ENCODE measurements at regions not wholly inside any gene's neighbourhood (a gene's known extent, or its start where the extent isn't known, plus 50 kb on each side); places are given as distances from the start of the nearest gene placed in this dataset.

DNA sequence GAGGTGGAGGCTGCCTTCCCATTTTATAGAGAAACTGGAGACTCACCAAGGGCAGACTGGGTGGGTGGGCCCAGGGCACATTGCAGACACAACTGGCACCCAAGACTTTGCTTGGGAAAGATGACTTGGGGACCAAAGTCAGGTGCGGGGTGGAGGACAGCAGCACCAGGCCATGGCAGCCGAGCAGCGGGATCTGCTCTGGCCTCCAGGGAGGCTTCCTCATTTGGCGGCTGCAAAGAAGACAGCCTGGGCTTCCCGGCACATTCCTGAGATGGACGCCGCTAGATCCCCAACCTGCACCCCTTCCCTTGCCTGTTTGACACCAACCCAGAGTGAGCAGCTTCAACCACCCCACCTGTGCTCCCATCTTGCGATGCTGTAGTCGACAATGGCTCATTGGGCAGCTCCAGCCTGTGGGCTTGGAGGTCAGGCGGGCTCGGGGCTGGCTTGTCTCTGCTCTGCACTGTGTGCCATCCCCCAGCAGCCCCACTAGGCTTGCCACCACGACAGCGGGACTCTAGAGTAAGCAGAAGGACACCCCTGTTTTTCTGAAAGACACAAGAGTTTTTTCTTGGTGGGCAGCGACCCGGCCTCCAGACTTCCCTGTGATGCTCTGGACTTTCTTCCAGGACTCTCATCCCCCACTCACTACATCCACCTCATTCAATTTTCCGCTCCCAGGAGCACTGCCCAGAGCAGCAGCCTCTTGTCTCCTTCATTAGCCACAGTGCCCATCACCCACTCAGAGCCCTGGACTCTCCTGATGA is 184.9 kb upstream of the CST7 start:
- no peak for DNase-seq

GRCh38 chr20:24764794-24765202 is 184.3 kb upstream of the CST7 start:
- peak; percentile 71 for DNase-seq

DNA sequence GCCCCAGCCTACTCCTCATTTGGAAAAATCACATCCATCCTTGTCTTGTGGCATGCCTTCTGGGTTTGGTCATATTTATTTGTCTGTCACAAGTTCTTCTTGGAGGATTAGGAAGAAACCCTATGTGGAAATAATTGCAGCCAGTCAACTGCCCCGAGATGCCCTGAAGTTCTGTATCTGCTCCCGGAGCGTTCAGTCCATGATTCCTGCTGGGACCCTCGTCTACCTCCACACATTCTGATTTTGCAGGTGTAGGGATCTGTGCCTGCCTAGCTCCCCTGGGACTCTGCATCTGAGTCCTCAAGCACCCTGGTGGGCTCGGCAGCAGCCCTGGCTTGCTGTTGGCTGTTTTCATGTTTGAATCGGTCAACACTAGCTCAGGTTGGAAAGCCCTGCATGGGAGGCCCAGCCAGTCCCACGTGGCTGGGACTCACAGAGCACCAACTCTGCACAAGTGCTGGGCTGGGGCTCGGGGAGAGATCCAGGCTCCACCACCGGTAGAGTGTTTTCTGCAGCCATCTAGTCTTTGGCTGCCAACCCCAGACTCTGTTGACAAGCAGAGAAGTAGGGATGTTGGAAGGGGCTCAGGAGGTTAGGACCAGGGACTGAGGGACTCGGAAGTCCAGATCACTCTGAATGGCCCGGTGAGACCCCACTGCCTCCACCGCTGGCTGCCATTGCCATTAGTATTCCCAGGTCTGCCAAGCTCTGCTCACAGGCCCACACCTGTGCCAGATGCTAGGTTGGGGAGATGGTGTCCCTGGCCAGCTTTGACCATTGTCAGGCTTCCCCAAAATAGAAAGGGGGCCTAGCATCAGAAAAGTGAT is 183.5 kb upstream of the CST7 start:
- DNase-seq = no peak

DNA sequence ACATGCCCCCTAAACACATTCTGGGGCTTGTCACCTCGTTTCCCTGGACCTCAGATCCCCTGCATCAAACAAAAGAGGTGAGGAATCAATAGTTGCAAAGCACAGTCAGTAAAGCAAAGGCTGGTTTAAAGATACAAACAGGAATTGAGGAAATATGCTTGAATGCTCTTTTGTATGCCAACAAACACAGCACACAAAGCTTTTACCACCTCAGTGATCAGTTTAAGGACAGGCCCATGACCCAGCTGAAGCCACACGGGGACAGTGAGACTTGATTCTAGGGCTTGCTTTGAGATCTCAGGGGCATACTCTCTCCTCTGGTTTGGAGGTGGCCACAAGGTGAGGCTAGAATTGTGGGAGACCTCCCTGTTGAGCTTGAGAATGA is 182.9 kb upstream of the CST7 start:
- no peak for DNase-seq

GRCh38 chr20:24766826-24767622 is 182.0 kb upstream of the CST7 start:
- no peak for DNase-seq

DNA sequence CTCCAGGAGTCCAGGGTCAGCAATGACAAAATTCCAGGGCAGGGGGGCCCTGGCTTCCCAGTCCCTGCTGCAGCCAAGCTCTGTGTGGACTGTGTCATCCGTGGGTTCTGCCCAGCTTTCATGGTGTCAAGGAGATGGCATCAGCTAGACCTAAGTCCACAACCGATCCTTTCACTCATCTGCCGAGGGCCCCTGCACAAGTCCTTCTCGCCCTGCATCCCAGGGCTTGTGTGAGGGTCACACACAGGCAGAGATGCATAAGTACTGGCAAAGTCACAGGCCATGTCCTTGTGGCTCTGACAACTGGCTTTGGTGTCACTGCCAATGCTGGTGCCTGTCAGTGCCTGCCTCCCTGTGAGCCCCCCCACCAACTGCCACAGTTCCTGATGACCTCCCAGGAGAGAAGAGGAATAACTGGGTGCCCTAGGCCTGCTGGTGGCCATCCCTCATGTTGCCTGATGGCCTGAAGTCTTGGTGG is 181.4 kb upstream of the CST7 start:
- DNase-seq = no peak

DNA sequence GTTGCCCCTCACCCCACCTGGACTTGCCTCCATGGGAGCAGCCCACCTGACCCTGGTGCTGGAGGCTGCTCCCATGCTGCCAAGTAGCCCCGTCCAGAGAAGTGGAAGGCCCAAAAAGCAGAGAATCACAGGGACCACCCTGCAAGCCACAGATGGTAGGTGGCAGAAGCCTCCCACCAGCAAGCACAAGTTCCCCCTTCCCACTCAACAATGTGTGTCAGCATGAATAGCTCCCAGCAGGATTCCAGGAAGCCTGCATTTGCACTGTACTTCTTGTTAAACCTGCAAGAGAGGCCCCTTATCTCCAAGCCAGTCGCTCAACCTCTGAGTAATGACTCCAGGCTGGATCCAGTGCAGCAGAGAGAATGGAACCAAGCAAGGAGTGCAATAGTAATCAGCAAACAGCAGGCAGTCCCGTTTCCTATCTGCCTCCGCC is 180.8 kb upstream of the CST7 start:
- DNase-seq = peak; percentile 71

DNA sequence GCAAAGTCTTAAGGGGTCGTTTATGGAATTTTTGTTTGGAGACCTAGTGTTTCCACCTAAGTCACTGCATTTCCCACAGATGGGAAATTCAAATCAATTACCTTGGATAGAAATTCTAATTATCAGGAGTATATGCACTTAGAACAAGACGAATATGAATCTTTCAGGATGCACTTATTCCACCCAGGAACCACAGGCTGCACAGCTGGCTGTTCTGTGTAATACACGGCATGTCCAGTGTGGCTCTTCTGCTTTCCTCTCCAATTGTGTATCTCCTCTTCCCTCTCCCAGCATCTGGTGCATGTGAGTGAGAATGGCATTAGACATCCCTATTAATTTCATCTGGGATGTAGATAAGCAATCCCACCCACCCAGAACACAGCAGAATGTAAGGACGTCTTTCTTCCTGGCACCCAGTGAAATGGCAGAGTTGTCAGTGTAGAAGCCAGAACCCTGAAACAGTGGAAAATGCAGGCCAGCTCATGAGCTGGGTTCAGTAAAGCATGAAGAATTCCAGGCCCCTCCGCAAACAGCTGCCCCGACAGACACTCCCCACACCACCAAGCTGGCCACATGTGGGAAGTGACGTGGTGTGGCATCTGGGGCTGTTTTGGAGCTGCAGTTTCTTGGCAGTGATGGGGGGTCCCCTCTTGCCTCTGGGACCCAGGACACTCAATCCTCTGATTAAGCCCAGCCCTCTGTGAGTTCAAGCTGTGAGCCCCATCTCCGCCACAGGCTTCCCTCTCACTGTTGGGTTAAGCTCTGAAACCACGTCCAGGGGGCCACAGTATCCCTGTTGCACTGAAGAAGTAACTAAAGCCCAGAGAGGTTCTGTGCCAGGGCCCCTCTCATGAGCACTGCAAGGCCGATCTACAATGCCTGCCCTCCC is 180.1 kb upstream of the CST7 start:
- no peak for DNase-seq

DNA sequence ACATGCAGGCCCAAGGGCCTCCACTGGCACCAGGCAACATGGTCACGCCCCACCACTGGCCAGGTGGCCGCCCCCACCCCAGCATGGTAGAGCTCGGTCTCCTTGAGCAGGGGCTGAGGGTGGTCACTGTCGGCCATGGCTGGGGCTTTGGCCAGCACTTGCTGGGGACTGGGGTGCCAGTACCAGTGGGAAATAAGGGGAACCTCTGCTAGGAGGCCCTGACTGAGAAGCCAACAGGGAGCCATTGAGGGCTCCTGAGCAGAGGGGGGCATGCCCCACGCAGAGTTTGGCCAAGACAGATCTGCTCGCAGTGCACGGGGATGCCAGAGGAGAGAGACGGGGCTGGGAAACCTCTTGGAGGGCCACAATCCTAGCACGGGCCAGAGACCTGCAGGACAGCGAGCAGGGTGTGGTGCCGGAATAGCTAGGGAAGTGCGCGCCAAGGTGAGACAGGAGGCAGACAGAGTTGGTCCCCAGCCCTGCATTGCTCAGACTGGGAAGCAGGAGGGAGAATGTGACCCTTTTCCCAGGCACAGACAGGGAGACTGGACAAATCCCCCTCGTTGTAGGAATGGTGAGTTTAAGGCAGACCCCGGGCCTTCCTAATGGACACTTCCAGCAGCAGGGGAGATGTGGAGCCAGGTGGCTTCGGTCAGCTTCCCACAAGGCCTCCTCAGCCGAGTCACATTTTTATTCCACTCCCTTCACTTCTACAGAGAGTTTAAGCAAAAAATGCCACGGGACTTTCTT is 179.0 kb upstream of the CST7 start:
- DNase-seq = no peak

DNA sequence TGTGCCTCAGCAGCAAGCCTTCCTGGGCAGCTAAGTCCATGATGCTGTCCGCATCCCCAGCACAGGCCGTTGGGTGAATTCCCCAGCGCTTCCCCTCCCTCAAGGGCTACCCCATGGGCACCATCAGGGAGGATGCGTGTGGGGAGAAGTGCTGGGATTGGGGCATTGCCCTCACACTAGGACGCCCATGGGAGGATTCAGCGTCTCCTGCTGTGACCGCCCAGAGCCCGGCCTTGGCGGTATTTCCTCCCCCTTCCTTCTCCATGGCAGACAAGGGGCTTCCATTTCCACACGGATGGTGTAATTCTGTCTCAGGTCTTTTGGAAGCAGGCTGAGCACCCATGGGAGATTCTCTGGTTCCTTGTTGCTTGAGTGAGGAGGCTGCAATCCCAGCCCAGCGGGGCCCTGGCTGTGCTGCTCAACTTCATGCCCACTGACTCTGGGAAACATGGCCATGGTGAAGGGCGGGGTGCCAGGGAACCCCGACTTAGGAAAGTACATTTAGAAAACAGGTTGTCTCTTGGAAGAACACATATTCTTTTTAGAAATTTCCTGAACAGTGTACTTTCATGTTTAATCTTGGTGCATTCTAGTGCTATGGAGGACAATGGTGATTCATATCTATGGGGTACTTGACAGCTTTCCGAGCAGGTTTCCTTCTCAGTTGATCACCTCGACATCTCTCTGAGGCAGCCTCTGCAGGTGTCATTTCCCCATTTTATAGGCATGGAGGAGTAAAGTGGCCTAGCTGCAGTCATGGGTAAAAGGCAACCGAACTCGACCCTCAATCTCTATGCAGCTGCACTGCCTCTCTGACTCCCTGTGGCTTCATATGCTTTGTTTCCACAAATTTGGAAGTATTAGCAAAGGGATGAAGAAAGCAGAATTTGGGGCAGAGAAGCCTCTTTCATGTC is 178.2 kb upstream of the CST7 start:
- DNase-seq = no peak

DNA sequence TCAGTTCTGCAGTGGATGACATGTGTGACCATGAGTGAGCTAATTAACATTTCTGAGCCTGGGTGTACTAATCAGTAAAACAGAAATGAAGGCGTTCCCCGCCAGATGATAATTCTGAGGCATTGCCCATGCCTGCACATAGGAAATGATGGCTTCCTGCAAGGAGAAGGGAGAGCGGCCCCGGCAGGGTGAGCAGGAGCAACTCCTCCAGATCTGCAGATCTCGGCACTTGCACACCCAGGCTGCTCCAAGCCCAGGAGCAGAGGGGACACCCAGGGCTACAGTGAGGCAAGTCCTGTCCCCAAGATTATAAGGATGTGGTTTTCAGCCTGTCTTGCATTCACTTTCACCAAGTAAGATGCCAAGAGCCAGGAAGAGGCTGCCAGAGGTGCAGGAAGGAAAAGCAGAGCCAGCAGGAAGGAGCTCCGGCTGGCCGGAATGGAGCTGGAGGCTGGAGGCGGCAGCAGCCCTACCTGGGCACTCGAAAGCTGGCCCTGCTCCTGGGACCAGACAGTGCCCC is 177.5 kb upstream of the CST7 start:
- DNase-seq = no peak

- DNase-seq = no peak
These were observed 176.4 kb upstream of the CST7 start for GRCh38 chr20:24772667-24773066.

DNA sequence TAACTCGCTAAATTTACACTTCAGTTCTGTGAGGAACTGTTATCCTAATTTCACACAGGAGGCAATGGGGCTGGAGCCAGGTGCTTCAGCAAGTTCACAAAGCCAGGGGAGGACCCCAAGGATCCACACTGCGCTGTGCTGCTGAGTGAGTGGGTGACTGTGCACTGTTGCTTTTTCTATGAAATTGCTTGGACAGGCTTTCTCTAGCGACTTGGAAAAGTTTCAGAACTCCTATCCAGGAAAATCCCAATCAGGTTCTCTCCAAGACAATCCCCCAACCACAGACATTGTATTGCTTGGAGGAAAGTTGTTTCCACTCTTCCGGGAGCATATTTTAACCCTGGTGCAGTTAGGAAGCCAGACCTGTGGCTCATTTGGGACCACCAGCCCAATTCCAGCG is 175.9 kb upstream of the CST7 start:
- DNase-seq = no peak

DNA sequence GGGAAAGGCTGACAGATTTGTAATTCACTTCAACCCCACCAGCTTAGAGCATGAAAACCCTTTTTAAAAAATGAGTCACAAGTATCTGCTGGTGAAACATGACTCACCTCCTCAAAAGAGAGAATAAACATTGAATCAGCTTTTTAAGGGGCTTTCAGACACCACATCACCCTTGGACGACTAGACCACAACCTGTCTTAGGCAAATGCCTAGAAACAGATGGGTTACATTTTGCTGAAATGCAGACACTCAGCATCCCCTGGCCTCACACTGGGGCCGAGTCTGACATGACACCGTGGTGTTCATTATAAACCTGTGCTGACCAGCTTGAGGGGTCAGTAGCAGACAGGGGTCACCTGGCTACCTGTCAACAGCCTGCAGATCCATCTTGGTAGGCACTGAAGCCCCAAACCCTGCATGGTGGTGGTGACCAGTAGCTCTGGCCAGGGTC is 175.3 kb upstream of the CST7 start:
- no peak for DNase-seq

DNA sequence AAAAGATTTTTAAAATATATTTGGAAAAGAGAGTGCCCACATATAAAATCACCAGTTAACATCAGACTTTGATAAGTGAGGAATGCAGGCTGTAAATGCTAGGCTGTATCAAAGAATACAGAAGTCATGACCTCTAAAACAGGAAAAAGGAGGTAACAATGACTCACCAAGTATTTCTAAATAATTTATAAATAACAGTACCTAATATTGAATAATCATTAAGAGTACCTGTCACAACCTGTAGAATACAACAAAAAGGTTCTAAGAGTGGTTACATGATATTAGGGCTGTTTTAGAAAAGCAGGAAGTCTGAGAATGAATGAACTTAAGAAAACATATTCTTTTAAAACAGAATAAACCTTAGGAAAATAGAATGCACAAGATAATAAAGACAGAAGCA is 173.1 kb upstream of the CST7 start:
- no peak for DNase-seq

DNA sequence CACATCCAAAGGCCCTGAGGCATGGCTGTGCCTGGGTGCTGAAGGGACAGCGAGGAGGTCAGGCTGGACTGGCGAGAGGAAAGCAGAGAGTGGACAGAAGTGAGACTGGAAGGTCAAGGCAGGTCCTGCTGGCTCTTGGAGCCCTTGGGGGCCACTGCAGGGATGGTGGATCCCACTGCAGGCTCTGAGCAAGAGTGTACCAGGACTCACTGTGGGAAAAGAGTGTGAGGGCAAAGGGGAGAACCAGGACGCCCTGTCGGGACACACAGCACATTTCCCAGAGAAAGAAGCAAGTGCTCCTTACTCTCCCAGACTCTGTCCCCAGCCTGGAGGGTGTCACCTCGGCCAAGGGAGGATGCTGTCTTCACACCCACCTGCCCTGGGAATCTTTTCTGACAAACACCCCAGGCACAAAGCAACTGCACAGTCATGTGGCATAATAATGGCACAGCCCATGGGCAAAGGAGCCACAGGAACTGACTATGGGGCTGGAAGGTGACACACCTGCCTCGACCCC is 172.3 kb upstream of the CST7 start:
- DNase-seq = no peak

GRCh38 chr20:24777746-24778145 is 171.3 kb upstream of the CST7 start:
- DNase-seq = no peak

DNA sequence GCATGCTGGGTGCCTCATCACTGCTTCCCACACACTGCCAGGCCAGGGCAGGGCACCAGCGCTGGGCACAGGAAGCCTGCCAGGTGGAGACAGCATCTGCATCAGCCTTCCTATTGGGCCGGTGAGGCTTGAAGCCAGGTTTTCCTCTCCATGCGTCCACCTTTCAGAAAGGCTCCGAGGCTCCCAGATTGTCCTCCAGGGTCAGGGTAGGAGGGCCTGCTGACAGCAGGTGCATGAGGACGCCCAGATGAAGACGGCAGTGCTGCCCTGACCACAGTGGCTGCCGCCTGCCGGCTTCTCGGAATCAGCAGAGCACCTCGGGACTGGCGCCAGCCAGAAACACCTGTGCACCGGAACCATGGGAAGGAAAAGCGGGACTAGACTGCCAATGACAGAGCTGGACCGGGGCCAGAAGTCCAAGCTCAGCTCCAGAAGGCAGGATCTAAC is 170.5 kb upstream of the CST7 start:
- DNase-seq = no peak

GRCh38 chr20:24779131-24779530 is 169.9 kb upstream of the CST7 start:
- DNase-seq = no peak

DNA sequence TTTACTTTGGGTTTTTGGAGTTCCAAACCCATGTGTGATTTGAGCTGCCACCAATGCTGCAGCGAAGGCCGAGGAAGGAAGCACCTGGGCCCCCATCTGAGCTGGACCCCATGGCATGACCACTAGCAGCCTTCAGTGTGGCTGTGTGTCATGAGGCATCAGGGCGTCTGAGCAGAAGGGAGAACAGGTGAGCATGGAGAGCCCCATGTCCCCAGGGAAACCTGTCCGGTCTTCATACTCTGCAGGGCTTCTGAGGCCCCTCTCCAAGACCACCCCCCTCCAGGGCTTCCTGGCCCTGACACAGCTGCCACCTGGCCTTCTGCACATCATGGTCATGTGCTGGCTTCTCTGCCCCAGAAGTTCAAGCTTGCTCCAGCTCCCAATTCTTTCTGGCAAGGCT is 169.1 kb upstream of the CST7 start:
- no peak for DNase-seq

Data from eye (tissue), 1 donor.